HepG2 (cell line): ENCODE measurements at regions not wholly inside any gene's neighbourhood (a gene's known extent, or its start where the extent isn't known, plus 50 kb on each side); places are given as distances from the start of the nearest gene placed in this dataset.

Experiments used
- CCAR2 ChIP-seq: fragments of 200-400 bp; formaldehyde crosslinking; optimal IDR thresholded peaks from 2 replicates; pipeline ENCODE3; 2018; ENCODE audit warnings: low read depth, mild to moderate bottlenecking, low read length, moderate library complexity
- CCDC6 ChIP-seq: sonication (generic); formaldehyde crosslinking; IDR thresholded peaks from 2 replicates; pipeline ENCODE4 v1.8.1; 2022; ENCODE audit warnings: mild to moderate bottlenecking, missing genetic modification reagents, moderate library complexity
- EED ChIP-seq: sonication (generic); formaldehyde crosslinking; IDR thresholded peaks from 2 replicates; pipeline ENCODE4 v1.5.0; 2020; ENCODE audit warnings: mild to moderate bottlenecking, missing genetic modification reagents
- GTF3A ChIP-seq: sonication (generic); formaldehyde crosslinking; conservative IDR thresholded peaks from 2 replicates; pipeline ENCODE4 v1.4.0; 2020; ENCODE audit warnings: mild to moderate bottlenecking, missing genetic modification reagents
- JARID2 ChIP-seq: sonication (generic); formaldehyde crosslinking; IDR thresholded peaks from 2 replicates; pipeline ENCODE4 v1.8.1; 2023; ENCODE audit warnings: missing genetic modification reagents, inconsistent platforms; ENCODE audit not compliant: insufficient replicate concordance
- MATR3 ChIP-seq: sonication (generic); formaldehyde crosslinking; IDR thresholded peaks from 2 replicates; pipeline ENCODE4 v1.4.0; 2020; ENCODE audit warnings: missing genetic modification reagents
- MEIS1 ChIP-seq: sonication (generic); formaldehyde crosslinking; IDR thresholded peaks from 2 replicates; pipeline ENCODE4 v1.9.0; 2021; ENCODE audit warnings: mild to moderate bottlenecking, missing genetic modification reagents, moderate library complexity, borderline replicate concordance
- SMAD1 ChIP-seq: sonication (generic); formaldehyde crosslinking; IDR thresholded peaks from 2 replicates; pipeline ENCODE4 v1.4.0; 2020; ENCODE audit warnings: missing genetic modification reagents, low read depth, mild to moderate bottlenecking, borderline replicate concordance
- TBP ChIP-seq: sonication (generic); formaldehyde crosslinking; IDR thresholded peaks from 2 replicates; pipeline ENCODE4 v1.5.0; 2020; ENCODE audit warnings: missing genetic modification reagents
- TF ChIP-seq, protein P1 (sequence below): sonication (generic); formaldehyde crosslinking; IDR thresholded peaks from 2 replicates; pipeline ENCODE4 v1.4.0; 2020; ENCODE audit warnings: missing genetic modification reagents

DNA sequence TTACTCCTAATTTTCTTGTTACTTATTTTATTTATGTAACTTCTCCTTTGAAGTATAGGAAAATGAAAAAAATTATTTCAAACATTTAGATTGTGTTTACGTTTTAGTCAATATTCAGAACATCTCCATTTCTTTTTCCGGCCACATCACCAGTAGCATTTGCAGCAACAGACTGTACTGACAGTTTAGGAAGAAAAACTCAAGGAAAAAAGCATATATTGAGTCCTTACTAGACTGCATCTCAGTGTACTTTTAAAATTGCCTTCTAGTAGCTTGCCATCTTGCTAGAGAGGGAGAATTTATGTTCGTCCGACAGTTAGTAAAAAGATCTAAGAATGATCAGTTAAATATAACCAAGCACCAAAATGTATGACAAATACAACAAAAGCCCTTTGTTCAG, 625.0 kb upstream of the MIS18BP1 start:
- TF ChIP-seq CCDC6 (no peak), CCAR2 (no peak), TBP (CRISPR knock-in tag) (no peak), SMAD1 (CRISPR knock-in tag) (no peak), EED (CRISPR knock-in tag) (no peak), GTF3A (CRISPR knock-in tag) (no peak), JARID2 (no peak), MEIS1 (CRISPR knock-in tag) (no peak), MATR3 (CRISPR knock-in tag) (no peak)
- TF ChIP-seq, protein P1, sequence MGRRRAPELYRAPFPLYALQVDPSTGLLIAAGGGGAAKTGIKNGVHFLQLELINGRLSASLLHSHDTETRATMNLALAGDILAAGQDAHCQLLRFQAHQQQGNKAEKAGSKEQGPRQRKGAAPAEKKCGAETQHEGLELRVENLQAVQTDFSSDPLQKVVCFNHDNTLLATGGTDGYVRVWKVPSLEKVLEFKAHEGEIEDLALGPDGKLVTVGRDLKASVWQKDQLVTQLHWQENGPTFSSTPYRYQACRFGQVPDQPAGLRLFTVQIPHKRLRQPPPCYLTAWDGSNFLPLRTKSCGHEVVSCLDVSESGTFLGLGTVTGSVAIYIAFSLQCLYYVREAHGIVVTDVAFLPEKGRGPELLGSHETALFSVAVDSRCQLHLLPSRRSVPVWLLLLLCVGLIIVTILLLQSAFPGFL (CRISPR knock-in tag) = no peak
